ENCODE measurements at regions not wholly inside any gene's neighbourhood (a gene's known extent, or its start where the extent isn't known, plus 50 kb on each side); places are given as distances from the start of the nearest gene placed in this dataset.
"Not testable (repeated sequence)": the region's sequence is repeated elsewhere in the genome, so short reads cannot be mapped to it uniquely, and the experiment has no call there.

DNA sequence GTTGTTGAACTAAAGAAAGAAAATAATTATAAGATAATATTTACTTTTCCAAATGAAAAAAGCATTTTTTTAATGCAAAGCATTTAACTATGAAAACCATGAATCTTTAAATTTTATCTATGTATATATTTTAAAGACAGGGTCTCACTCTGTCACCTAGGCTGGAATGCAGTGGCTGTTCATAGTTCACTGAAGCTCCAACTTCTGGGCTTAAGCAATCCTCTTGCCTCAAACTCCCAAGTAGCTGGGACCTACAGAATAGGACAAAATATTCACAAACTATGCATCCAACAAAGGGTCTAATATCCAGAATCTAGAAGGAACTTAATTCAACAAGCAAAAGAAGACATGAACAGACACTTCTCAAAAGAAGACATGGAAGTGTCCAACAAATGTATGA is 55.9 kb upstream of the ALB start:
- no peak for DNase-seq

DNA sequence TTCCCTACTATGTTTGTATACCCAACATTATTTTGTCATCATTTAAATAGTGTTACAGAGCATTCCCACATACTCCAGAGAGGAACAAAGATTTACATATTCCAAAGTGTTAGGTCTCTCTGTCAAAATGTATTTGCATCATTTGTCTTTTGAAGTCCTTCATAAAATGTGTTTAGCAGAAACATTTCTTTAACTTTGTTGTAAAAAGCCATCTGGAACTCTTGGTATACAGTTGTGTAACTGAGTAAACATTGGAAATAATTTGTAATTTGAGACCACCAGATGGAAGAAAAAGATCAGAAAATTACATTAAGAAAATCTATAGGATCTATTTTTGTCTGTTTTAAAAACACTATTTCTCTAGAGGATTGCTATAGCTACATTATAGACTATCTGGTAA is 56.6 kb upstream of the ALB start:
- no peak for DNase-seq

DNA sequence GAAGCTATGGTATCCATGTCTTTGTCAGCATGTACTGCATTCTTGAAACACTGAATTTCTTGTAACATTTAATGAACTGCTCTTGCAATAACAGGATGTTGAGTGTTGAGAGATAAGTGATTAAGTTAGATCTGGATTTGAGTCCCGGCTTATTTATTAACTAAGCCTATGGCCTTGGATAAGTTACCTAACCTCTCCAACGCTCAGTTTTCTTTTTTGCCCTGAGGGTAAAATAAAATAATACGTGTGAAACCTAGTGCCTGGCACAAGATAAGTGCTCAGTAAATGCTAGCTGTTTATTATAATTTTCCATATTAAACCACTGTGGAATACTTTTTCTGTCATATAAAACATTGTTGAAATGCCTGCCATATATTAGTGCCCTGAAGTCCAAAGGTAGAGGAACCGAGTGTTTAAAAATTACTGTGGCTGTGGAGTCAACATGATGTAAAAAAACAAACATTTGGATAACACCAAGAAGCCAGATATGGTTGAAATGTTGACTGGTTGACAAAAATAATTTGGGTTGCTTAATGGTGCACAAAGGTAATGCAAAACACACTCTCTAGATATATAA is 58.6 kb upstream of the ALB start:
- no peak for DNase-seq

DNA sequence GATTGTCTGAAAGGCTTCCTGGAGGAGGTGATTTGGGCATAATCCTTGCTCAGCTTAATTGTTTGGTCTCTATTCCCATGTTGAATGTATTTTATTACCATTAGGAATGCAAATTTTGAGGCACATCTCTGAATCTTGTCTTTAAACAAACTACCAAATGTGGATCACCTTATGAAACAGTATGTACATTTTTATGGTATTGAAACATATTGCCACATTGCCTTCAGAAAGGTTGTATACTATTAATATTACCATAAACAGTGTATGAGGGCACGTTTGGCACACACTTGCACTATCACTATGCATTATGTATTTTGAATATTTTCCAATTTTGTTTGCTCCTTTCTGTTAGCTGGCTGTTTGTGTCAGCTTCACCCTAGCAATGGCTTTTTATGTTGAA is 60.0 kb upstream of the ALB start:
- DNase-seq, result no peak

DNA sequence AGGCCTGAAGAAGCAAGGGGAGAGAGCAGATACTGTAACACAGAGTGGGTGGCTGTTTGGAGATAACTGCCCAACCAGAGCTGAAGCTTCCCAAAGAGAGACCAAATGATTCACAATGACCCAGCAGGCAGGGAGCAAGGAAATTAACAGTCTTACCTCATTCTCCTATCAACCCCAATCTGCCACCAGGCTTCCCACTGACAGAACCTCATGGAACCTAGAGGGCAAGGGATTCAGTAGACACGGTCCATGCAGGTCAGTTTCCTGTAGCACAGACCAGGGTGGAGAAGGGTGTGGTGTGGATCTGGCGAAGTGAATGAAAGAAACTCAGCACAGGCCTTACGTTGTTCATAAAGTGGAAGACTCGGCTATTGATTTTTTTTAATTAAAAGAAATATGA is 60.7 kb upstream of the ALB start:
- DNase-seq, result no peak

DNA sequence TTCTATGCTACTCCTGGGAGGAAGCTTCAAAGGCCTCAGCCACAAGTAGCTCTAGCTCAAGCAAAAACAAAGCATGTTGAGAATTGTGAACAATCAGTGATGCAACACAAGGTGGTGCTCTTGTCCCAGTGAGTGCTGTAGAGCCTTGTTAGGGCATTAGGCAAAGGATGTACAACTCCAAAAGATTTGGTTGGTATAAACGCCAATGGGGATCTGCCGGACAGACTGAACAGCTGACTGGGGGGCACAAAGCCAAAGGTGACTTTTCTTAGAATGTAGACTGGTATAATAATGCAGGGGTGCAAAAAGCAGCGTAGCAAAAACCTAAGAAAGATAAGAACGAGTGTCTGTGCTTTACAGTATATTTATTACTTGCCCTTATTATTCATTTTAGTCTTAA is 62.6 kb upstream of the ALB start:
- peak; percentile 53 to 71 for DNase-seq

DNA sequence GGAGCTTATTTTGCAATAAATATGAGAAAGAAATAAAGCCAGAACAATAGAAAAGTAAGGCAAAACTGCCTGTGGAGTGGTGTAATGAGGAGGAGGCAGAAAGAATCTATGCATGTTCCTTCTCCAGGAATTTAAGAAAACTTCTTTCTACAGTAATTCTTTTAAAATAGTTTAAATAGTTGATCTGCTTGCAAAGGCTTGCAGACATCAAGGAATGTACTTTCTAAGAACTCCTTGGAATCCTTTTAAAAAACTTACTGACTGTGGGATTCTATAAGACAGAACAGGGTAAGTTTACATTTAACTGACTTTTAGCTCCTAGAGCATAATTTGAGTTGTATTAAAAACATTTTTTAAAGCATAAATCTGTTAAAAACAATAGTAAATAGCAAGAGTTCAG is 63.2 kb upstream of the ALB start:
- DNase-seq, result no peak

DNA sequence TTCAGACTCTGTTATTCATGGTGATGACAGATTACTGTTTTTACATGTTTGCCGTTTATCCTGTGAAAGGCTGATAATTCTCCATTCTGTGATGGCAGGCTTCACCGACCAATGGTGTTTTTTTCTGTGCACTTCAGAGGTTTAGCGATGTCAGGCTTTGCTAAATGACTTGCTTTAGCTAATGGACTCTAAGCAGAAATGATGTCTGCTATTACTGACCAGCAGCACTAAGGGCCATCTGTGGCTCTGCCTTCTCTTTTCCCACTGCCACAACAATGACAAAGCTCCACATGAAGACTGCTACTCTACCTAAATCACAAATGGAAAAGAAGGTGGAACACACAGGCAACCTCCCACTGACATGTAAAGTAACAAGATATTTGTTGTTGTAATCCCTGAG is 68.4 kb upstream of the ALB start:
- DNase-seq, result no peak

DNA sequence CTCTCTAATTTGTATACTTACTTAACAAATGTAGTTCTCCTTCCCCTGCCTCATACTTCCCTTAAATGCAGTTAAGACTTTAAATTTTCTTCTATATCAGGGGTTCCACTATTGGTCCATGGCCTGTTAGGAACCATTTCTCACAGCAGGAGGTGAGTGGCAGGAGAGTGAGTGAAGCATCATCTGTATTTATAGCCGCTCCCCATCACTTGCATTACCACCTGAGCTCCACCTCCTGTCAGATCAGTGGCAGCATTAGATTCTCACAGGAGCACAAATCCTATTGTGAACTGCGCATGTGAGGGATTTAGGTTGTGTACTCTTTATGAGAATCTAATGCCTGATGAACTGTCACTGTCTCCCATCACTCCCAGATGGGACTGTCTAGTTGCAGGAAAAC is 72.1 kb upstream of the ALB start:
- DNase-seq, result not testable (repeated sequence)

DNA sequence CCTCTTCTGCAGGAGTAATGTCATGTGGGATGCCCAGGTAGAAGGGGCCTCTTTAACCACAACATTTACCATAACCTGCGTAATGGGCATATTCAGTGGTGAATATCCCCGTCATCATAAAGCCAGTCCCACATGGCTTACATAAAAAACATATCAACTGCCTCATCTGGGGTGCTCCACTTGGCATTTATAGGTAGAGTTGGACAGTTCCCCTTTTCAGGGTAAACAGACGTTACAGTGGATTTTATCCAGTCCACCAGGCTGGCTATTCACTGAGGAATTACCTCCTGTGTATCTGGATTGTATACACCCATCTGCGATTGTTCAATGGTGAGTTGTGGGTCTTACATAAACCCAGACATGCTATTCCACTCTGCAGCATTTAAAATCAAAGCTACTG is 70.7 kb upstream of the ANKRD17 start:
- no peak for DNase-seq

DNA sequence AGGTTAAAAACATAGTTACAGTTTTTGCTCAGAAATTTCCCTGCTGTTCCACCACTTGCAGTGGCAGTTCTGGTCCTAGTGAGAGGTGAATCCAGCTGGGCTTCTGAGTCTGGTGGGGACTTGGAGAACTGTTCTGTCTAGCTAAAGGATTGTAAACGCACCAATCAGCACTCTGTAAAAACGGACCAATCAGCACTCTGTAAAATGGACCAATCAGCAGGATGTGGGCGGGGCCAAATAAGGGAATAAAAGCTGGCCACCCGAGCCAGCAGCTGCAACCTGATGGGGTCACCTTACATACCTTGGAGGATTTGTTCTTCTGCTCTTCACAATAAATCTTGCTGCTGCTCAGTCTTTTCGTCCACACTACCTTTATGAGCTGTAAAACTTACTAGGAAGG is 67.2 kb upstream of the ANKRD17 start:
- not testable (repeated sequence) for DNase-seq

DNA sequence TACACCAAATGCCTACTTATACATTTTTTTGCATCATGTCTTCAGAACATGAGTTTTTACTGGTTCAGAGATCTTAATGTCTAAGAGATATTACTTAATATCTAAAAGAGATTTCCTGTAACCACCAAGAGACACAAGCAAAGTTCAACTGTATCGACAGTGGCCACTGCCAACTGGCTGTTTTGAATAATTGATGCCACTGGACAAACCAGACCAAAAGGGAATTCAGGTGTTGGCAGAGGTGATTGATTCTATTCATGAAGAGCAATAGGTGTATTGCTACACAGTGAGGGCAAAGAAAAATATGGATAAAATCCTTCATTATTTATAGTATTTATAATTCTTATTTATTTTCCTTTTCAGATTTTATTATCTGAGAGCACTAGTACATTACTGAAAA is 58.5 kb upstream of the ANKRD17 start:
- no peak for DNase-seq

DNA sequence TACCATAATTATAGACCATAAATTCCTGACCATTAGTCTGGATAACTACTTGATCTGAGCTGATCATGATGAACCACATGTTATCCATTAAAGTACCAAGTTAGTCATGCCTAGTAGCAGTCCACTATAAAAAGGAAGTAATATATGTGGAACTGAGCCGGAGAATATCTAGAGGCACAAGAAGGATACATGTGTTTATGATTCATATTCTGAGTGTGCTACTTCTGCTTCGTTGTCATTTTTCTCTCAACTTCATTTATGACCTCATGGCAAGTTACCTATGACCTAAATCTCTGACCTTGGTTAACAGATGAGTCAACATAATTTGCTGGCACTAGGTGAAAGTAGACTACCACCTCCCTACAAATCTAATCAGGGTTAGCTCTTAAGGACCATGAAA is 56.5 kb upstream of the ANKRD17 start:
- DNase-seq, result no peak

DNA sequence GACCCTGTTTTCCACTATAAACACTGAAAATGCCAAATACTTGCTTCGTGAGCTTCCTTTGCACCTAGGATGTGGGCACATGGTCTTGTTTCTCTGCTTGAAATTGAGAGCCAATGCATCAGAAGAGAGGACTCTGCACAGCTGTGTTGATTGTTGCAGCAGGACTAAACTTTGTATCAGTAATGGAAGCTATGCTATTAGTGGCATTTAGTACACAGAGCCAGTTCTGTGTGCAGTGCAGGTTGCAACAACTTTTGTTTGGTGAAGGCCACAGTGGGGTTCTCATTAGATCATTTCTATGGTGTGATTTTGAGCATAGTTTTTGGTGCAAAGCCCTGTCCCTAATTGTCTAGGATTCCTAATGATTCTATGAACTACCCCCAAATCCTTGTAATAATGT is 54.4 kb upstream of the ANKRD17 start:
- DNase-seq, result no peak

DNA sequence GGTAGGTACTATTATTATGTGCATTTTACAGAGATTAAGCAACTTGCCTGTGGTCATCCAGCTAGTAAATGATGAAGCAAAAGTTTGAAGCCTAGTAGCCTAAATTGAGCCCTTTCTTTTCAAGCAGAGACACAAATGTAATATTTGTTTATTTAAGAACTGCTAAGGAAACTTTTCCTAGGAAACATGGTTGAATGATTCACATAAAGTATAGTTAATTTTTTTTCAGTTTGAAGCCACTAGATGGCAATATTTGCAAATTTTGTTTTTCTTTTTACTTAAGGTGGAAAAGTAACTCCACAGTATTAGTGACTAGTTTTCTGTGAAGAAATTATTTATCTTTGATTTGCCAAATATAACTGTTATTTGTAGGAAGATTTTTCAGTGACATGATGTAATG is 52.8 kb upstream of the ANKRD17 start:
- DNase-seq, result peak in 1 of 2 donors; percentile 54

DNA sequence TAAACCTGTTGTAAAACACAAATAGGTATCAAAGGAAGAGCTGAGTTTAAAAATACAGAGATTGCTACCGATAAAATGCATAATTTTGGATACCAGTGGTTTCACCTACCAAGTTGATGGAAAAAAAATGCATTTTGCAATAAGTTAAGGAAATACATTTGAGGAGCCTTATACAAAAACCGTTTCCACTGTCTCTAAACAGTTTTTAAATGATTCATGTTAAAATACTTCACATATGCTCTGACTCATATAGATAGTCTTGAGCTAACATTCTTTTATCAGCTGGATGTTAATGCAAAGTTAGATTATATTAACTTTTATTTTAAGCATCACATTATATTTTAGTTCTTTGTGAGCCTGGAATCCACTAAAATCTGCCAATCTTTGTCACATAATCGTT is 50.6 kb upstream of the ANKRD17 start:
- no peak for DNase-seq
